ENCODE measurements at regions not wholly inside any gene's neighbourhood (a gene's known extent, or its start where the extent isn't known, plus 50 kb on each side); places are given as distances from the start of the nearest gene placed in this dataset.

GRCh38 chr5:155475318-155475717 lies 461.8 kb downstream of the KIF4B start:
- TF ChIP-seq CTCF (IDR thresholded peaks at IDR 0.05 in 4 of 5, conservative IDR thresholded peaks at IDR 0.05 in 1 of 5) (no peak), POLR2A (IDR thresholded peaks at IDR 0.05) (no peak)

All from gastrocnemius medialis (tissue), 4 donors.